GM23248 (cell line): ENCODE measurements at regions not wholly inside any gene's neighbourhood (a gene's known extent, or its start where the extent isn't known, plus 50 kb on each side); places are given as distances from the start of the nearest gene placed in this dataset.

Experiments used
- DNase-seq: peaks from one replicate; pipeline ENCODE4 v3.0.0-alpha.2; 2015
- H2AFZ ChIP-seq: fragments of 200-600 bp; sonication (generic); 2 replicates; pipeline ENCODE4 v1.6.1; 2016; ENCODE audit warnings: antibody characterized with exemption
- H3F3A ChIP-seq: fragments of 200-600 bp; sonication (generic); 2 replicates; pipeline ENCODE4 v1.6.1; 2016; ENCODE audit warnings: mild to moderate bottlenecking, antibody characterized with exemption, mixed run types; ENCODE audit not compliant: insufficient read depth
- H3K27ac ChIP-seq: fragments of 200-600 bp; sonication (generic); 2 replicates; pipeline ENCODE4 v1.5.1; 2016; ENCODE audit warnings: mild to moderate bottlenecking
- H3K27me3 ChIP-seq: fragments of 200-600 bp; sonication (generic); replicated peaks from 2 replicates; pipeline ENCODE4 v1.6.1; 2016; ENCODE audit warnings: mild to moderate bottlenecking; ENCODE audit not compliant: insufficient read depth
- H3K36me3 ChIP-seq: fragments of 200-600 bp; sonication (generic); 2 replicates; pipeline ENCODE4 v1.6.1; 2016; ENCODE audit warnings: low read depth, mild to moderate bottlenecking
- H3K4me1 ChIP-seq: fragments of 200-600 bp; sonication (generic); 2 replicates; pipeline ENCODE4 v1.6.1; 2016; ENCODE audit warnings: mild to moderate bottlenecking; ENCODE audit not compliant: insufficient read depth
- H3K4me2 ChIP-seq: fragments of 200-600 bp; sonication (generic); one replicate; pipeline ENCODE4 v1.6.1; 2016; ENCODE audit warnings: mild to moderate bottlenecking; ENCODE audit not compliant: unreplicated experiment
- H3K4me3 ChIP-seq: fragments of 200-600 bp; sonication (generic); 2 replicates; pipeline ENCODE4 v1.5.1; 2016; ENCODE audit warnings: mild to moderate bottlenecking
- H3K79me2 ChIP-seq: fragments of 200-600 bp; sonication (generic); 2 replicates; pipeline ENCODE4 v1.6.1; 2016; ENCODE audit warnings: mild to moderate bottlenecking; ENCODE audit not compliant: insufficient read depth
- H3K9ac ChIP-seq: fragments of 200-600 bp; sonication (generic); 2 replicates; pipeline ENCODE4 v1.6.1; 2016; ENCODE audit warnings: mild to moderate bottlenecking
- H3K9me2 ChIP-seq: fragments of 200-600 bp; sonication (generic); 2 replicates; pipeline ENCODE4 v1.6.1; 2016; ENCODE audit warnings: mixed run types, mild to moderate bottlenecking, moderate library complexity; ENCODE audit not compliant: insufficient read depth
- H3K9me3 ChIP-seq: fragments of 200-600 bp; sonication (generic); one replicate; pipeline ENCODE4 v1.6.1; 2017; ENCODE audit warnings: low read depth
- H4K20me1 ChIP-seq: fragments of 200-600 bp; sonication (generic); 2 replicates; pipeline ENCODE4 v1.6.0; 2016; ENCODE audit not compliant: insufficient read depth
- EZH2 ChIP-seq: fragments of 200-600 bp; sonication (generic); IDR thresholded peaks from 2 replicates; pipeline ENCODE4 v1.6.1; 2018; ENCODE audit warnings: antibody characterized with exemption, mild to moderate bottlenecking; ENCODE audit not compliant: insufficient read depth, poor library complexity, severe bottlenecking
- EZH2phosphoT487 ChIP-seq: fragments of 200-600 bp; sonication (generic); IDR thresholded peaks from 2 replicates; pipeline ENCODE4 v1.6.1; 2018; ENCODE audit warnings: antibody characterized with exemption, moderate library complexity, mild to moderate bottlenecking, low read depth; ENCODE audit not compliant: insufficient read depth
- WGBS, 2 experiments: methylation state at CpG; one replicate each; pipeline ENCODE4 v1.1.6; 2015 to 2017; ENCODE audit warnings: low lambda C conversion rate in 2 of 2, low coverage in 1 of 2; ENCODE audit errors: missing lambda C conversion rate in 2 of 2; 5-methylcytosine and 5-hydroxymethylcytosine counted together
- in situ Hi-C: fragments of 300-500 bp; cut with MboI; formaldehyde crosslinking; loops from 2 replicates; pipeline ENCODE4 v1.15.0; 2020

DNA sequence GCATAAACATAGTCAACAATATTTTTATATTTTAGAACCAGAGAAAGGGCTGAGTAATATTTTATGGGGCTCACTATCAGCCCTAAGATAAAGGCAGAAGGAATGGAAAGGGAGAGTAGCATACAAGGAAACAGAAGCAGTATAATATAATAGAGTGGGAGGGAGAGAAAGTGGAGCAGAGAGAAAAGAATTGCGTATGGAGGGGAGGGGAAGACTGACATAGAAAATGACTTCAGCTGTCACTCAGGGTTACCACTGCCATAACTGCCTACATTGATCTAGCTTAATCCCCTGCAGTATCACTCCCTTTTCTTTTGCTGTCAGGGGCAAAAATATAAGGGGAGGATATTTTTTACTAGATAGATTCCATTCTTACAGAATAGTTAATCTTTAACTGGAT, 1133.5 kb upstream of the MAP3K7 start:
- Histone ChIP-seq H3K9me2 (no peaks in the 10 kb centered on the region), H3K27ac (no peak overlapping the region), H3F3A (no peaks in the 10 kb centered on the region), H3K27me3 (no peaks in the 10 kb centered on the region), H3K36me3 (no peaks in the 10 kb centered on the region), H4K20me1 (no peaks in the 10 kb centered on the region), H3K4me3 (no peak overlapping the region), H3K9ac (no peak overlapping the region), H3K4me1 (no peaks in the 10 kb centered on the region), H2AFZ (no peak overlapping the region), H3K9me3 (no peaks in the 10 kb centered on the region), H3K4me2 (no peak overlapping the region), H3K79me2 (no peaks in the 10 kb centered on the region)
- no peak for DNase-seq
- 47 to 54% methylated on average over 1 of the region's 1 CpG for WGBS, 2 experiments
- no peak for TF ChIP-seq EZH2
- no peak for TF ChIP-seq EZH2phosphoT487
- in situ Hi-C loops: no loop called here

DNA sequence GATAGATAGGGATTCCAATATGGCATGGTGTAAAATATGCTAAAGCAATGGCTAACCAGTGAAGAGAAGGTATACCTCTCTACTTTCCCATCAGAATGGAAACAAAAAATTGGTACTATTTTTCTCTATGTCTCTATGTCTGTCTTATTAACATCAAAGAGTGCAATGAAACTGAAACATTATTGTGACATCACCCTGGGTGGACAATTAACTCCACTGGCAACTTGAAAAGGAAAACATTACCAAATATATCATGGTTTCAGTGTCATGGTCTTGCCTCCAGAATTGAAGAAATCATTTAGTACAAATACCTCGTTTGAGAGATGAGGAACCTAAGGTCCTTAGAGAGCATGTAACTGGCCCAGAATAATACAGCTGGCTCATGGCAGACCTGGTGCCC, 1132.5 kb upstream of the MAP3K7 start:
- 0 to 5% methylated on average over 1 of the region's 1 CpG for WGBS, 2 experiments
- no peak for DNase-seq
- in situ Hi-C loops: no loop called here

DNA sequence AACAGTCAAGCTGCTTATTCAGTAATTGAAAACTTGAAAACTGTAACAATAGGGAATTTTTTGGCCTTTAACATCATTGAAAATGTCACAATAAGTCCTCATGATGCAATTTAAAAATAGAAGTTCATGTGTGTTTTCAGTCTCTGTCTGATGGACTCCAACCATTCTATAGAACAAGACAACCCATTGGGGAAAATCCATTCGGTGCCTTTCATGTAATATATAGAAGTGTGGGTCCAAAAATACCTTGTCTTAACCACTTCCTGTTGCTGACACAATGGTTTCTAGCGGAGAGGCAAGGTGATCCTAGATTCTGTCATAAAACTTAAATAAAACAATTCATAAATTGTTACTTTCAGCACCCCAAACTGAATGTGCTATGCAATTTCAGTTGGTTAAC, 1131.3 kb upstream of the MAP3K7 start:
- H3K9ac ChIP-seq: no peak overlapping the region
- in situ Hi-C loops: no loop called here
- no peaks in the 10 kb centered on the region for H3K79me2 ChIP-seq
- H3K36me3 ChIP-seq: no peaks in the 10 kb centered on the region
- no peak overlapping the region for H3K4me3 ChIP-seq
- no peaks in the 10 kb centered on the region for H3K27me3 ChIP-seq
- no peak overlapping the region for H3K27ac ChIP-seq
- 12 to 14% methylated on average over 2 of the region's 2 CpGs for WGBS, 2 experiments
- H3F3A ChIP-seq: no peaks in the 10 kb centered on the region
- H3K9me3 ChIP-seq: no peaks in the 10 kb centered on the region
- no peak overlapping the region for H3K4me2 ChIP-seq
- no peaks in the 10 kb centered on the region for H4K20me1 ChIP-seq
- DNase-seq: no peak
- H3K9me2 ChIP-seq: no peaks in the 10 kb centered on the region
- no peaks in the 10 kb centered on the region for H3K4me1 ChIP-seq
- no peak overlapping the region for H2AFZ ChIP-seq
- TF ChIP-seq EZH2phosphoT487 (no peak), EZH2 (no peak)

More for the DNA sequence above, 1132.5 kb upstream of the MAP3K7 start:
- Histone ChIP-seq H2AFZ (no peak overlapping the region), H3K79me2 (no peaks in the 10 kb centered on the region), H3K4me2 (no peak overlapping the region), H3F3A (no peaks in the 10 kb centered on the region), H4K20me1 (no peaks in the 10 kb centered on the region), H3K9ac (no peak overlapping the region), H3K9me3 (no peaks in the 10 kb centered on the region), H3K4me3 (no peak overlapping the region), H3K27me3 (no peaks in the 10 kb centered on the region), H3K27ac (no peak overlapping the region), H3K36me3 (no peaks in the 10 kb centered on the region), H3K9me2 (no peaks in the 10 kb centered on the region), H3K4me1 (no peaks in the 10 kb centered on the region)
- no peak for TF ChIP-seq EZH2
- TF ChIP-seq EZH2phosphoT487: no peak

DNA sequence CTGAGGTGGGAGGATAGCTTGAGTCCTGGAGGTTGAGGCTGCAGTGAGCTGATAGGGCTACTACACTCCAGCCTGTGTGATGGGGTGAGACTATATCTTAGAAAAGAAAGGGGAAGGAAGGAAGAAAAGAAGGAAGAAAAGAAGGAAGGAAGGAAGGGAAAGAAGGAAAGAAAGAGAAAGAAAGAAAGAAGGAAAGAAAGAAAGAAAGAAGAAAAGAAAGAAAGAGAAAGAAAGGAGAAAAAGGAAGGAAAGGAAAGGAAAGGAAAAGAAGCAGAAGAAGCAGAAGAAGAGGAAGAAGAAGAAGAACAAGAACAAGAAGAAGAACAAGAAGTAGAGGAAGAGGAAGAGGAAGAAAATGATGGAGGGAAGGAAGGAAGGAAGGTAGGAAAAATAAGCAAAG, 1130.2 kb upstream of the MAP3K7 start:
- Histone ChIP-seq H2AFZ (no peak overlapping the region), H3F3A (no peaks in the 10 kb centered on the region), H3K9me3 (no peaks in the 10 kb centered on the region), H3K36me3 (no peaks in the 10 kb centered on the region), H4K20me1 (no peaks in the 10 kb centered on the region), H3K9ac (no peak overlapping the region), H3K9me2 (no peaks in the 10 kb centered on the region), H3K4me3 (no peak overlapping the region), H3K4me2 (no peak overlapping the region), H3K79me2 (no peaks in the 10 kb centered on the region), H3K4me1 (no peaks in the 10 kb centered on the region), H3K27me3 (no peaks in the 10 kb centered on the region), H3K27ac (no peak overlapping the region)
- in situ Hi-C loops: no loop called here
- TF ChIP-seq EZH2phosphoT487 (no peak), EZH2 (no peak)
- no peak for DNase-seq

DNA sequence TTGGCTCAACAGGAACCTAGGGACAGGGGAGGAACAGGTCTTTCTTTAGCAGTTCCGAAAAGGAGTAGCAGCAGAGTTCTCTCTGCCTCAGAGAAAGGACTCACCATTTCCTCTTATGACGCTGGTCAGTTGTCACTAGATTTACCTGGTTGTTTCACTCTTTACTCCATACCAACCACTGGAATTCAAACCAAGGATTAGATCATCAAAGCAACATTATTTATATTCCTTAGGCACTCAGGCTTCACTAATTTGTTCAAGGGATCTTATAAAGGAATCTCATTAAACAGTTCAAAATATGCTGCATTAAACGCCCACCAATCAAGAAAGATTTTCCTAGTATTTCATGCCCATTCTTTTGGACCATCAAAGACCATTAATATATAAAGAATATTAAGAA, 1129.5 kb upstream of the MAP3K7 start:
- in situ Hi-C loops: no loop called here
- TF ChIP-seq EZH2phosphoT487 (no peak), EZH2 (no peak)
- no peak overlapping the region for H2AFZ ChIP-seq
- no peaks in the 10 kb centered on the region for H4K20me1 ChIP-seq
- H3K27me3 ChIP-seq: no peaks in the 10 kb centered on the region
- no peaks in the 10 kb centered on the region for H3K9me2 ChIP-seq
- no peaks in the 10 kb centered on the region for H3K79me2 ChIP-seq
- no peak overlapping the region for H3K9ac ChIP-seq
- H3K9me3 ChIP-seq: no peaks in the 10 kb centered on the region
- H3K27ac ChIP-seq: no peak overlapping the region
- no peaks in the 10 kb centered on the region for H3K4me1 ChIP-seq
- H3K36me3 ChIP-seq: no peaks in the 10 kb centered on the region
- H3K4me3 ChIP-seq: no peak overlapping the region
- no peak for DNase-seq
- WGBS, 2 experiments: 19 to 24% methylated on average over 3 of the region's 3 CpGs
- H3K4me2 ChIP-seq: no peak overlapping the region
- H3F3A ChIP-seq: no peaks in the 10 kb centered on the region
